Activated CD8-positive, alpha-beta memory T cell treated with anti-CD3 and anti-CD28 coated beads, Interleukin-2, amount 50 U/mL, for 24 hours (primary cell): ENCODE measurements at regions not wholly inside any gene's neighbourhood (a gene's known extent, or its start where the extent isn't known, plus 50 kb on each side); places are given as distances from the start of the nearest gene placed in this dataset.
"Not testable (repeated sequence)": the region's sequence is repeated elsewhere in the genome, so short reads cannot be mapped to it uniquely, and the experiment has no call there.

Experiments
- DNase-seq: peaks from one replicate; pipeline ENCODE4 v3.0.0-alpha.2; 2020; ENCODE audit errors: extremely low read depth

GRCh38 chr3:8353364-8353763, 148.3 kb upstream of the LMCD1 start:
- DNase-seq, result no peak

- no peak for DNase-seq
Observed at GRCh38 chr3:8355346-8355745, 146.3 kb upstream of the LMCD1 start.

DNA sequence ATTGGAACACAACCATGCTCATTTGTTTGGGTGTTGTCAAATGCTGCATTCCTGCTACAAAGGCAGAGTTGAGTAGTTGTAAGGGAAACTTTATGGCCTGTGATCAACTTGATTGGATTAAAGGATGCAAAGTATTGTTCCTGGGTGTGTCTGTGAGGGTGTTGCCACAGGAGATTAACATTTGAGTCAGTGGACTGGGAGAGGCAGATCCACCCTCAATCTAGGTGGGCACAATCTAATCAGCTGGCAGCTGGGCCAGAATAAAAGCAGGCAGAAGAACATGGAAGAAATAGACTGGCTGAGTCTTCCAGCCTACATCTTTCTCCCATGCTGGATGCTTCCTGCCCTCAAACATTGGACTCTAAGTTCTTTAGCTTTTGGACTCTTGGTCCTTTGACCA, 145.6 kb upstream of the LMCD1 start:
- DNase-seq, result not testable (repeated sequence)

DNA sequence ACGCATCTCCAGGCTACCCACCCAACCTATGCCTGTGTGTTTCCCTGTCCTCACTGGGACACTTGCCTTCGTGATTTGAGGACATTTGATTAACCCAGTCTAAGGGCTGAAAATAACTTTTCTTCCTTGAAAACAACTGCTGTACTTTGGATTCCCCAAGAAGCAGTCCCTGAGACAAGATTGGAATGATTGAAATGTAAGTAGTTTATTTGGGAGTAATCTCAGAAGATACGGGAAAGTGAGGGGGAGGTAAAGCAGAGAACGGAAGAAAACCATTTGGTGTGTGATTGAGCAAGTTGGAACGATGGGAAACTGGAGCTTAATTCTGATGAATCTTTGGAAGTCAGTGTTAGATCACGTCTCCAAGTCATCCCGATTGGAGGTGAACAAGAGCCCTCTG, 143.8 kb upstream of the LMCD1 start:
- no peak for DNase-seq

DNA sequence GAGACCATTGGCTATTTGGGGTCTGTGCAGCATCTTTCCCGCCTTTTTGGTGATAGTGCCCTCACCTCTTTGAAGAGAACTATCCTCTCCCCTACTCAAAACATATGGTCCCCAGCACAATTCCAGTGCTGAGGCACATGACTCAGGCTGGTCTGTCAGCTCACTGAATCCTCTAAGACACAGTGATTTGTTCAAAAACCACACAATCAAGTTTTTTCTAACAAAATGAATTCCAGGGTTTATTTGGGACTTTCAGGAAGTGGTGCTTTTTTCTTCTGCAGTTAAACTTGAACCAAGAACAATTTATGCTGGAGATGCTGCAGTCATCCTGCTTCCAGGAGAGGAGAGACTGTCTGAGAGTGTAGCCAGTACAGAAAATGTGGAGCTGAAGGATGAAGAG, 142.5 kb upstream of the LMCD1 start:
- DNase-seq, result no peak

DNA sequence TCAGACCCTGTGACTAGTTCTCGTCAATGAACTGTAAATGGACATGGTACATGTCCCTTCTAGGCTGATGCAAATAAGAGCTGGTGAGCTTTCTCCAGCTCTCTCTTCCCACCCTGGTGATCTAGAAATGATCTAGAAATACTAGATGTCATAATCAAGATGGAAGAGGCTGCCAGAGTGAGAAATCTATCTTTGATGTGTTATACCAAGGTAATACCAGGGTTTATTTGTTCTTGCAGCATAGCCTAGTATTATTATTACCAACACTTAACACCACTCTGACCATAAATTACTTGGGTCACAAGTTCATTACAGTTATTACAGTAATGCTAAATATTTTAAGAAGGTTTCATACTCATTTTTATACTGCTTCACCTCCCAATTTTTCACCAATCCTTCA, 138.4 kb upstream of the LMCD1 start:
- DNase-seq, result no peak

DNA sequence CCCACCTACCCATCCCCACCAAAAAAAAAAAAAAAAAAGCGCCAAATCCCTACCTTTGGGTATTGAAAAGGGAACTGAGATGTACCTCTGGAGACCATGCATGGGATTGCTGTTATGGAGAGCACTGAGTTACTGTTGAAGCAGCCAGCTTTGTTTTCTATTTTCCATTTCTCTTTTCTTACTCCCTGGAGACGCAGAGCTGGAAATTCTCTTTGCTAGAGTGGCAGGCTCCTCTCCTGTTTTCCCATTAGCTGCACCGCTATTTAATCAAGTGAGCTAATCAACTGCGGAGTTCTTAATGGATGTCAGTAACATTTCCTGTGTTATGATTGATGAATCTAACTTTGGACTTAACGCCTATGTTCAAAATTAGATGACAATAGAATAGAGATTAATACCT, 136.1 kb upstream of the LMCD1 start:
- no peak for DNase-seq

DNA sequence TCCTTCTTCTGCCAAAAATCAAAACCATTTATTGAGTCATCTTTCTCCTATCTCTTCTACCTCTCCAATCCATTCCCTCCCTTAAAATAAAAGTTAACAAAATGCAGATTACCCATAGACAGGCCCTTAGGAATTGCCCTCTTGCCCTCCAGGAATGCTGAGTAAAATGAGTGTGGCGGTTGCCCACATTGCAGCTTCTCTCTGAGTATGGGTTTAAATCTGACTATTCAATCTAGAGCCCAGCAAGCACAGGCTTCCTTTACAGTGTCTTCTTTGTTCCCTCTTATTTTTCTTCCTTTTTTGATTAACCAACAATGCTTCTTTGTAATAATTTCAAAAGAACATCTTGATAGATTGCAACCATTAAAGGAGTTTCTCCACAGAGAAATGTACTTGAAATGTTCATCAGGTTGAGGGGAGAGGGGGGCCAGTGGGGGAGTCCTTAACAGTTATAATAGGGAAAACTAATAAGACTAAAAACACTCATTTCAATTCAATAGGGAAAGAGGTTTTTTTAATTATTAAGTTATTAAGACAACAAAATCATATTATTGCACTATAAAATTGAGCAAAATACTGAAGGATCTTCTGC, 135.3 kb upstream of the LMCD1 start:
- no peak for DNase-seq

GRCh38 chr3:8368598-8368997, 133.0 kb upstream of the LMCD1 start:
- DNase-seq, result no peak

DNA sequence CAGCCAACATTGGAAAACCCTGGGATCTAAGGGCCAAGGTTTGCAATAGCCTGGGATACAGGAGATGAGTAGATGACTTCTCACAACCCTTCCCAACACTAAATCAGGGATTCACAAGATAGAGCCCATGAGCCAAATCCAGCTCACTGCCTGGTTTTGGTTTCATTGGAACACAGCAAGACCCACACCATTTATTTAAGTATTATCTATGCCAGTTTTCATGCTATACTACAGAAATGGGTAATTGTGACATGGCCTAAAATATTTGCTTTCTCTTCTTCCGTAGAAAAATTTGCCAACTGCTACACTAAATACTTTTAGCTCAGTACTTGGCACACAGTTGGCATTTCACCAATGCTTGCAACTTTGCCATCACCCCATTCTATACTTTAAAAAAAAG, 132.0 kb upstream of the LMCD1 start:
- no peak for DNase-seq

DNA sequence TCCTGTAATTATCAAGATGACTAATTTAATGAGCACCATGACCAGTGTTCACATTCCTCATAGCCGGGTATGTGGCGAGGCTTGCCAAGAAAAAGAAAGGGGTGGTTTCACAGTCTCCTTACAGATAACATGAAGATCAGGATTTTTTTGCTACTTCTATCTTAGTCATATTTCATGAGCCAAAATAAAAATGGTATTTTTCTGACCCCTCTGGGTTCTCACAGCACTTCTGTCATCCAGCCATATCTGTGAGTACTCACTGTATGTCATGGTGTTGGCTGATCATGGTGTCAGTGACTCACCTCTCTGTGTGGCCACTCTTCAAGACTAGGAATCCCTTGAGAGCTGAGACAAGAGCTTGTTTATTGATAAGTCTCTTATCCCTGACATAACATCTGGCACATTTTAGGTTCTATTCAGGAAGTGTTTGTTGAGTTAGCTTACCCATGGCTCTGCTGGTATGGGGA, 130.5 kb upstream of the LMCD1 start:
- DNase-seq, result no peak

DNA sequence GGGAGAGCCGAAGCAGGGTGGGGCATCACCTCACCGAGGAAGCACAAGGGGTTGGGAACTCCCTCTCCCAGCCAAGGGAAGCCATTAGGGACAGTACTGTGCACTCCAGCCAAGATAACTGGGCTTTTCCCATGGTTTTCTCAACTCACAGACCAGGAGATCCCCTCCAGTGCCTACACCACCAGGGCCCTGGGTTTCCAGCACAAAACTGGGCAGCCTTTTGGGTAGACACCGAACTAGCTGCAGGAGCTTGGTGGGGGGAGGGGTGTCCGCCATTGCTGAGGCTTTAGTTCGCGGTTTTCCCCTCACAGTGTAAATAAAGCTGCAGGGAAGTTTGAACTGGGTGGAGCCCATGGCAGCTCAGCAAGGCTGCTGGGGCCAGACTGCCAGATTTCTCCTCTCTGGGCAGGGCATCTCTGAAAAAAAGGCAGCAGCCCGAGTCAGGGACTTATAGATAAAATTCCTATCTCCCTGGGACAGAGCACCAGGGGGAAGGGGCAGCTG, 129.6 kb upstream of the LMCD1 start:
- DNase-seq, result no peak

DNA sequence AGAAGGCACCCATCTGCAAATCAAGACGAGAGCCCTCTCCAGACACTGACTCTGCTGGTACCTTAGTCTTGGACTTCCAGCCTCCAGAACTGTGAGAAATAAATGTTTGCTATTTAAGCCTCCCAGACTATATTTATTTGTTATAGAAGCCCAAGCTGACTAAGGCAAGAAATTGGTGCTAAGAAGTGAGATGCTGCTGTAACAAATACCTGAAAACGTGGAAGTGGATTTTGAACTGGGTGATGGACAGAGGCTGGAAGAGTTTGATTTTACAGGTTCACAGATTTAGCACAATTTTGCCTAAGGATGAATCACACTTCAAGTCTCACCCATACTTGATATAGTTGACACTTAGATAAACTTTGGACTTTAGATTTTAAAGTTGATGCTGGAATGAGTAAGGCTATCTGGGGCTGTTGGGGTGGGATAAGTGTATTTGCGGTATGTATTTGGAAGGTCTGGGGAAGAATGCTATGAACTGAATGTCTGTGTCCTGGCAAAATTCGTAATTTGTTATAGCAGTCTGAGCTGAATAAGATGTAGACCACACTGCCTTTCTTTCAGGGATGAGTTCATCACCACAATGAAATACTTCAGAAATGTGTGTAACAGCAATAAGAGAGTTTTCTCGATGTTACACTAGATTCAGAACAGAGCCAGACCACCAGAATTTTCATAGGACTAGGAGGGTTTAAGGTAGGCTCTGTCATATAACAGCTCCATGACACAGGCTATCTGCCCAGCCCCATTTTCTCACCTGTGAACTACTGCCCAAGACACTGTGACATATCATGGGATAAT, 120.5 kb upstream of the LMCD1 start:
- DNase-seq, result no peak

- DNase-seq, result no peak
Observed at GRCh38 chr3:8385848-8386620, 115.6 kb upstream of the LMCD1 start.

- DNase-seq, result no peak
Observed at GRCh38 chr3:8387571-8387970, 114.1 kb upstream of the LMCD1 start.

- DNase-seq, result no peak
Observed at GRCh38 chr3:8399686-8400085, 101.9 kb upstream of the LMCD1 start.

- no peak for DNase-seq
Observed at GRCh38 chr3:8400911-8401310, 100.7 kb upstream of the LMCD1 start.

DNA sequence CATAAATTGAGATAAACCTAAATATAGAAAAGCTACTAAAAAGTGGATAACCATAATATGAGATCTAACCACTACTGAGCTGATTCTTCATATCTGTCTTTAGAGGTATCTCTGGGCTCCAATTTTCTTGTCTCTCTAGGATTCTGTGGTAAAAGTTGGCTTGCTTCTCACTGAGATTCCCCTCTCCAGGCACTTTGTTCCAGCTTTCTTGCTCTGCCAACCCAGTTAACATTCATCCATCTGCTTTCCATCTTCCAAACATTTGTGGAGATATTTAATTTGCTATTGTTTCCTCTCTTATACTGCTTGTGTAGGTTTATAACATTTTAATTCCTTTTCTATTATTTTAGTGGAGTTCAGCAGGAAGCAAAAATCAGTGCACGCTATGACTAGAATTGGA, 97.6 kb upstream of the LMCD1 start:
- no peak for DNase-seq

- no peak for DNase-seq
Observed at GRCh38 chr3:8405144-8405543, 96.5 kb upstream of the LMCD1 start.

GRCh38 chr3:8406479-8406878, 95.1 kb upstream of the LMCD1 start:
- no peak for DNase-seq

DNA sequence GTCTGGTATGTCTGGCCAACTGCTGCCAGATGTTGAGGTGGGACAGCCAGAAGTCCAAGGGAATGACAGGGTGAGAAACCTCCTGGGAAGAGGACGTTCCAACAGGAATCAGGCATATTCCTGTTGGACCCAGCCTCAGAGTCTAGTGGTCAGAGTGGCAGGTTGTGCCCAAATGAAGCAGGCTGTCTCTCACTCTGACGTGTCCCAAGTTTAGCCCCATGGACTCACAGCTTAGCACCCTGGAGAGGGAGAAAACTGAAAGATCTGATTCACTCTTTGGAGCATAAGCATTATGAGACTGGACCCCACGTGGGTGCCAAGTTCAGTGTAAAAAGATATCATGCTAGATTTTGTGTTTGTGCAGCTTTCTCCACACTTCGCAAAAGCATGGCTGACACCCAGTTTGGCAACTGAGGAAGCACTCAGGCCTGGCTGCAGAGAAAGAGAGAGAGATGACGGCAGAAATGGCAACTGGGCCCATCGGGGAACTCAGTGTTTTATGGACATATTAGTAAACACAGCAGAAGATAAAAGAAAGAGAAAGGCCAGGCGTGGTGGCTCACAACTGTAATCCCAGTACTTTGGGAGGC, 88.2 kb upstream of the LMCD1 start:
- no peak for DNase-seq

DNA sequence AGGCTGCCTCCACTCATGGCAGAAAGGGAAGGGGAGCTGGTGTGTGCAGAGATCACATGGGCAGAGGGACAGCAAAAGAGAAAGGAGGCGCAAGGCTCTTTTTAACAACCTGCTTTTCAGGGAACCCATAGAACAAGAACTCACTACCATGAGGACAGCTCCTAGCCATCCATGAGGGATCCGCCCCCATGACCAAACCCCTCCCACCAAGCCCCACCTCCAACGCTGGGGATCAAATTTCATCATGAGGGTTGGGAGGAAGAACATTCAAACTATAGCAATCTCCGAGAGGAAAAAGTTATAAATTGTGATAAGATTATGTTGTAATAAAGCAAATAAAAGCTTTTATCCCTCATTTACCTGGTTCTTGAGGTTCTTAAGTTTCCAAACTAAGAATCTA, 84.7 kb upstream of the LMCD1 start:
- no peak for DNase-seq
